CD4-positive, alpha-beta T cell (primary cell): ENCODE measurements at regions not wholly inside any gene's neighbourhood (a gene's known extent, or its start where the extent isn't known, plus 50 kb on each side); places are given as distances from the start of the nearest gene placed in this dataset.

Source experiments
- ATAC-seq: fragments of 200-7000 bp; cut with Tn5 transposase; one replicate; pipeline ENCODE4 v1.10.0; 2022; ENCODE audit warnings: mild to moderate bottlenecking; ENCODE audit not compliant: poor library complexity
- CTCF ChIA-PET: fragments of 350-600 bp; sonication (Branson Sonifier 250); formaldehyde crosslinking; loops from one replicate; lab custom pipeline; 2021; ENCODE audit warnings: antibody characterized with exemption, inconsistent platforms; lab: Charles Lee
- POLR2A ChIA-PET: fragments of 350-600 bp; sonication (Branson Sonifier 250); formaldehyde crosslinking; loops from one replicate; lab custom pipeline; 2021; ENCODE audit warnings: antibody characterized with exemption, inconsistent platforms; lab: Charles Lee
- DNase-seq, 14 experiments: peaks; one replicate each; pipeline ENCODE4 v3.0.0-alpha.2; 2013 to 2020; ENCODE audit warnings: mixed read lengths in 2 of 14
- H3K27ac ChIP-seq, 2 donors: one replicate each; pipeline versions ENCODE4 v1.5.1 to v1.7.0; 2013; ENCODE audit warnings: low read length in 2 of 2, low read depth in 1 of 2, mild to moderate bottlenecking in 1 of 2
- H3K27me3 ChIP-seq, 2 experiments: 1 replicate in 1 of 2; 2 replicates in 1 of 2; pipeline versions ENCODE4 v1.6.1 to v1.7.0; 2013; ENCODE audit warnings: low read length in 2 of 2, control low read depth in 1 of 2, mild to moderate bottlenecking in 1 of 2, moderate library complexity in 1 of 2; ENCODE audit not compliant: insufficient read depth in 2 of 2, control insufficient read depth in 1 of 2
- H3K36me3 ChIP-seq: one replicate; pipeline ENCODE4 v1.6.1; 2013; ENCODE audit warnings: low read length, control low read depth; ENCODE audit not compliant: insufficient read depth
- H3K4me1 ChIP-seq: one replicate; pipeline ENCODE4 v1.6.1; 2013; ENCODE audit warnings: low read length, control low read depth; ENCODE audit not compliant: insufficient read depth
- H3K4me3 ChIP-seq: one replicate; pipeline ENCODE4 v1.5.1; 2013; ENCODE audit warnings: mild to moderate bottlenecking, low read length, moderate library complexity
- H3K9me3 ChIP-seq, 2 experiments: 1 replicate in 1 of 2; 2 replicates in 1 of 2; pipeline versions ENCODE4 v1.6.1 to v1.7.0; 2013; ENCODE audit warnings: low read length in 2 of 2, mild to moderate bottlenecking in 2 of 2, control low read depth in 1 of 2, moderate library complexity in 1 of 2; ENCODE audit not compliant: control insufficient read depth in 1 of 2, insufficient read depth in 1 of 2
- H3K27ac Mint-ChIP-seq: one replicate; pipeline ENCODE4 v1.8.0; 2020; ENCODE audit warnings: mixed read lengths
- H3K27me3 Mint-ChIP-seq: one replicate; pipeline ENCODE4 v1.8.0; 2021; ENCODE audit warnings: mixed read lengths
- H3K36me3 Mint-ChIP-seq: one replicate; pipeline ENCODE4 v1.8.0; 2021; ENCODE audit warnings: low read depth, mixed read lengths
- H3K4me1 Mint-ChIP-seq: one replicate; pipeline ENCODE4 v1.8.0; 2021; ENCODE audit warnings: low read depth, mixed read lengths
- H3K4me3 Mint-ChIP-seq: one replicate; pipeline ENCODE4 v1.8.0; 2020; ENCODE audit warnings: mild to moderate bottlenecking, mixed read lengths
- H3K9me3 Mint-ChIP-seq: one replicate; pipeline ENCODE4 v1.8.0; 2020; ENCODE audit warnings: mixed read lengths
- CTCF ChIP-seq: fragments of 200-600 bp; IDR thresholded peaks from one replicate; pipeline ENCODE4 v1.8.0; 2022; ENCODE audit warnings: antibody characterized with exemption, mild to moderate bottlenecking
- intact Hi-C, 2 experiments: fragments of 100-400 bp; cut with DNase I in 1 of 2; cut with micrococcal nuclease in 1 of 2; formaldehyde crosslinking; loops; one replicate each; pipeline versions ENCODE4 v1.15.1 to v1.9.0; 2023 to 2025; cut with DNase I, micrococcal nuclease

- no peaks in the 10 kb centered on the region for H3K36me3 Mint-ChIP-seq
- ChIA-PET POLR2A (no interaction called here), CTCF (no interaction called here)
- Histone ChIP-seq H3K9me3 (no peaks in the 10 kb centered on the region), H3K4me3 (no peak overlapping the region), H3K27ac (no peak overlapping the region), H3K27me3 (no peaks in the 10 kb centered on the region), H3K4me1 (peaks cover 6% of the 10 kb centered on the region), H3K36me3 (no peaks in the 10 kb centered on the region)
- no peak for TF ChIP-seq CTCF
- H3K27me3 Mint-ChIP-seq, result no peaks in the 10 kb centered on the region
- no peak overlapping the region for H3K4me3 Mint-ChIP-seq
- H3K9me3 Mint-ChIP-seq, result peaks cover under 1% of the 10 kb centered on the region
- intact Hi-C loops, result no loop called here
- H3K27ac Mint-ChIP-seq, result no peak overlapping the region
- ATAC-seq (no peak), DNase-seq (no peak)
- H3K4me1 Mint-ChIP-seq, result peaks cover 28% of the 10 kb centered on the region
These were observed 71.1 kb upstream of the SDK1 start for GRCh38 chr7:3229904-3230470.

GRCh38 chr7:3230908-3231307 lies 70.1 kb upstream of the SDK1 start:
- CTCF ChIA-PET, result no interaction called here
- no peaks in the 10 kb centered on the region for H3K36me3 Mint-ChIP-seq
- peaks cover 28% of the 10 kb centered on the region for H3K4me1 Mint-ChIP-seq
- H3K4me3 Mint-ChIP-seq, result no peak overlapping the region
- H3K9me3 Mint-ChIP-seq, result peaks cover 7% of the 10 kb centered on the region
- no peak overlapping the region for H3K4me3 ChIP-seq
- TF ChIP-seq CTCF, result no peak
- H3K27ac ChIP-seq, result no peak overlapping the region
- POLR2A ChIA-PET, result no interaction called here
- DNase-seq, result no peak
- H3K4me1 ChIP-seq, result peaks cover 6% of the 10 kb centered on the region
- no peak overlapping the region for H3K27ac Mint-ChIP-seq
- ATAC-seq, result no peak
- no peaks in the 10 kb centered on the region for H3K27me3 Mint-ChIP-seq
- intact Hi-C loops, result no loop called here
- H3K27me3 ChIP-seq, result no peaks in the 10 kb centered on the region
- no peaks in the 10 kb centered on the region for H3K36me3 ChIP-seq
- H3K9me3 ChIP-seq, result peaks cover 0 to 3% of the 10 kb centered on the region in 2 experiments

GRCh38 chr7:3232228-3232627 lies 68.8 kb upstream of the SDK1 start:
- no peak overlapping the region for H3K4me3 ChIP-seq
- Mint-ChIP-seq H3K9me3 (peaks cover 7% of the 10 kb centered on the region), H3K27me3 (no peaks in the 10 kb centered on the region), H3K27ac (no peak overlapping the region), H3K36me3 (no peaks in the 10 kb centered on the region), H3K4me1 (peaks cover 28% of the 10 kb centered on the region), H3K4me3 (no peak overlapping the region)
- peaks cover 6% of the 10 kb centered on the region for H3K4me1 ChIP-seq
- peaks cover 0 to 3% of the 10 kb centered on the region in 2 experiments for H3K27me3 ChIP-seq
- CTCF ChIA-PET, result no interaction called here
- ATAC-seq, result no peak
- H3K36me3 ChIP-seq, result no peaks in the 10 kb centered on the region
- no peak overlapping the region for H3K27ac ChIP-seq
- intact Hi-C loops, result no loop called here
- POLR2A ChIA-PET, result no interaction called here
- TF ChIP-seq CTCF, result no peak
- peaks cover 0 to 11% of the 10 kb centered on the region in 2 experiments for H3K9me3 ChIP-seq
- DNase-seq, result no peak
